ENCODE measurements at regions not wholly inside any gene's neighbourhood (a gene's known extent, or its start where the extent isn't known, plus 50 kb on each side); places are given as distances from the start of the nearest gene placed in this dataset.

- Mint-ChIP-seq H3K27ac (no peak overlapping the region), H3K4me1 (peaks cover 13% of the 10 kb centered on the region), H3K27me3 (ENCODE audit: insufficient read depth, low read depth) (no peaks in the 10 kb centered on the region), H3K36me3 (no peaks in the 10 kb centered on the region), H3K4me3 (no peak overlapping the region), H3K9me3 (no peaks in the 10 kb centered on the region)
- Histone ChIP-seq H2AFZ (replicated peaks) (no peak overlapping the region), H3K9me3 (ENCODE audit: low read depth) (no peaks in the 10 kb centered on the region), H3K27me3 (no peaks in the 10 kb centered on the region), H3K27ac (no peak overlapping the region), H3K9ac (no peak overlapping the region), H3K4me2 (no peak overlapping the region), H3K4me1 (peaks cover 12% of the 10 kb centered on the region), H3K4me3 (no peak overlapping the region), H3F3A (ENCODE audit: low read depth) (no peaks in the 10 kb centered on the region), H4K20me1 (ENCODE audit: low read depth) (no peaks in the 10 kb centered on the region), H3K79me2 (ENCODE audit: low read depth) (no peaks in the 10 kb centered on the region), H3K36me3 (no peaks in the 10 kb centered on the region)
- no peak for TF ChIP-seq CTCF (IDR thresholded peaks at IDR 0.05)
- no peak for TF ChIP-seq EZH2 (IDR thresholded peaks at IDR 0.05)
- no peak for TF ChIP-seq EZH2phosphoT487 (IDR thresholded peaks at IDR 0.05)
- no peak for DNase-seq (ENCODE audit: low spot score)
Measured at GRCh38 chr19:29375429-29376119, 150.2 kb upstream of the VSTM2B start.

GRCh38 chr19:29376855-29377354 lies 148.9 kb upstream of the VSTM2B start:
- Histone ChIP-seq H3K27ac (no peak overlapping the region), H3K36me3 (no peaks in the 10 kb centered on the region), H3K27me3 (no peaks in the 10 kb centered on the region), H3K4me2 (no peak overlapping the region), H3K9ac (no peak overlapping the region), H3K4me3 (no peak overlapping the region), H3K79me2 (ENCODE audit: low read depth) (no peaks in the 10 kb centered on the region), H3K9me3 (ENCODE audit: low read depth) (no peaks in the 10 kb centered on the region), H2AFZ (replicated peaks) (no peak overlapping the region), H3F3A (ENCODE audit: low read depth) (no peaks in the 10 kb centered on the region), H3K4me1 (peaks cover 12% of the 10 kb centered on the region), H4K20me1 (ENCODE audit: low read depth) (no peaks in the 10 kb centered on the region)
- Mint-ChIP-seq H3K36me3 (no peaks in the 10 kb centered on the region), H3K27ac (no peak overlapping the region), H3K4me3 (no peak overlapping the region), H3K9me3 (no peaks in the 10 kb centered on the region), H3K4me1 (peaks cover 16% of the 10 kb centered on the region), H3K27me3 (ENCODE audit: insufficient read depth, low read depth) (no peaks in the 10 kb centered on the region)
- TF ChIP-seq EZH2 (IDR thresholded peaks at IDR 0.05) (no peak), EZH2phosphoT487 (IDR thresholded peaks at IDR 0.05) (no peak), CTCF (IDR thresholded peaks at IDR 0.05) (no peak)
- DNase-seq (ENCODE audit: low spot score) = no peak

GRCh38 chr19:29378126-29378525 lies 147.7 kb upstream of the VSTM2B start:
- Histone ChIP-seq H3K4me2 (no peak overlapping the region), H2AFZ (replicated peaks) (no peak overlapping the region), H3K9ac (no peak overlapping the region), H4K20me1 (ENCODE audit: low read depth) (no peaks in the 10 kb centered on the region), H3K27me3 (no peaks in the 10 kb centered on the region), H3F3A (ENCODE audit: low read depth) (no peaks in the 10 kb centered on the region), H3K36me3 (no peaks in the 10 kb centered on the region), H3K4me1 (peaks cover 12% of the 10 kb centered on the region), H3K9me3 (ENCODE audit: low read depth) (no peaks in the 10 kb centered on the region), H3K4me3 (no peak overlapping the region), H3K27ac (no peak overlapping the region), H3K79me2 (ENCODE audit: low read depth) (no peaks in the 10 kb centered on the region)
- Mint-ChIP-seq H3K9me3 (no peaks in the 10 kb centered on the region), H3K4me3 (no peak overlapping the region), H3K27ac (no peak overlapping the region), H3K4me1 (peaks cover 24% of the 10 kb centered on the region), H3K27me3 (ENCODE audit: insufficient read depth, low read depth) (no peaks in the 10 kb centered on the region), H3K36me3 (no peaks in the 10 kb centered on the region)
- TF ChIP-seq EZH2phosphoT487 (IDR thresholded peaks at IDR 0.05) (no peak), CTCF (IDR thresholded peaks at IDR 0.05) (no peak), EZH2 (IDR thresholded peaks at IDR 0.05) (no peak)
- no peak for DNase-seq (ENCODE audit: low spot score)
